Fibroblast of villous mesenchyme (primary cell): ENCODE measurements at regions not wholly inside any gene's neighbourhood (a gene's known extent, or its start where the extent isn't known, plus 50 kb on each side); places are given as distances from the start of the nearest gene placed in this dataset.

Experiments
- DNase-seq: peaks from one replicate; pipeline ENCODE4 v3.0.0-alpha.2; 2010; ENCODE audit warnings: low read depth
- H3K4me3 ChIP-seq: 2 replicates; pipeline ENCODE4 v1.5.1; 2011; ENCODE audit warnings: low read depth, mild to moderate bottlenecking, low read length
- CTCF ChIP-seq: IDR thresholded peaks from 2 replicates; pipeline ENCODE4 v1.5.1; 2012; ENCODE audit warnings: low read depth, mild to moderate bottlenecking, low read length; ENCODE audit not compliant: insufficient read depth

DNA sequence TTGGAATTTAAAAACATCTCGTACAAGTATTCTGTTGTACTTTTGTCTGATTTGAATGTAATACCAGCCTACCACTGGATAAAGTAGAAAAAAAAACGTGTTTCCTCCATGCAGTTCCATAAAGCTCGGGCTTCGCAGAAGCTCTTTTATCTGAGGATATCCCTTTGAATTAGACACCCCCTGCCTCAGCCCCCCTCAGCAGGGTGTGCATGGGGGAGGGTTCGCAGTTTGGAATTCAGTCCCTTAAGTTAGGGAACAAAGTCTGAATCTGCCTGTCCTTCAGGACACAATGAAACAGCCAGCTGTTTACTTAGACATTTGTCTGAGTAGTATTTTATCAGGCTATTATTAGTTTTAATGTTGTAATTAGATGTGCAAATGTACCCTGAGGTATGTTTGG, 234.0 kb upstream of the CAND1 start:
- DNase-seq: no peak
- H3K4me3 ChIP-seq: no peak overlapping the region
- no peak for TF ChIP-seq CTCF

DNA sequence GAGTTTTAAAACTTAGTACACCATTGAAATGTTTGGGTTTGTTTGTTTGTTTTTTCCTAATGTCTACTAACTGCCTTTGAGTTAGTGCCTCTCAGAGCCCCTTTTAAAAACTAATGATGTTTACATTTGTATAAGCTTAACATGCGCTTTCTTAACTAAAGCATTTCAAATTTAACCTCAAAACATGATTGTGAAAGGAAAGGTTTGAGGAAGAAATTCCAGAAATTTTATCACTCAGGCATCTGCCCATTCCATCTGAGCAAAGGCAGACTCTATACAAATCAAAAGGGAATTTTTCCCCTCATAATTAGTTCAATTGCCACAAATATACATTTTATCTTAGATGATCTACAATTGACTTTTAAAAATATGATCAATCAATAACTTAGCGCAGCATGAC, 230.7 kb upstream of the CAND1 start:
- TF ChIP-seq CTCF: no peak
- no peak for DNase-seq
- H3K4me3 ChIP-seq: no peak overlapping the region

DNA sequence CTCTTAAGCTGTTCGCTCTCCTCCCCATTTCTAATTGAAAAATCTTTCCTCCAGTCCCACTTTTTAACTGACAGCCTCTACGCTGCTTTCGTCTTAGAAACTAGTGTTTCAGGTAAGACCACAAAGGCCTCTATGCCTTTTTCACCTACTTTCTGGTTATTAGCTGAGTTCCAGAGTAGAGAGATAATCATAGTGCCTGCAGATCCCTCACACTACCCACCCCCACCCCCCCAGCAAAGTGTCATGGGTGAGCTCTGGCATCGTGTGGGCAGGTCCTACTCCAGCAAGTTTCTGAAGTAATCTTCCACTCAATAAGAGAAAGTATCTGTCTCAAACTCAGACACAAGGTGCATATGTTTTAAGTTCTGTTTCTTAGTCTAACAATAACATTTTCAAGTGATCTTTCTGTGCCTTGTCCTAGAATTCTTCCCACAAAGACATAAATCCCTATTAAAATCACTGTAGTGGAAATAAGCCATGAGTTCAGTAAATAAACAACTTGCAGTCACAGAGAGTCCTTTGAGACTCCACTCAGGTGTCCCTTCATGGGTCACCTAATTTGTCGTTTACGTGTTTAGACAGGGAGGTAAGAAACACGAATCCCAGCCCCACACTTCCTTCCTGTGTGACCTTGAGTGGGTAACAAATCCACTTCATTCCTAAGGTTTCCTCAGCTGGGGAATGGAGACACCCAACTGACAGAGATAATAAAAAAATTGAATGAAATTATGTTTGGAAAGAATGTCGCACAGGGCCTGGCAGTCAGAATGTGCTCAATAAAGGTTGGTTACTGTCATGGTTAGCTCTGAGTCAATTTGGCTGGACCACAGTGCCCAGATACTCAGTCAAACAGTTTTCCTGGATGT, 228.9 kb upstream of the CAND1 start:
- no peak overlapping the region for H3K4me3 ChIP-seq
- no peak for TF ChIP-seq CTCF
- no peak for DNase-seq

DNA sequence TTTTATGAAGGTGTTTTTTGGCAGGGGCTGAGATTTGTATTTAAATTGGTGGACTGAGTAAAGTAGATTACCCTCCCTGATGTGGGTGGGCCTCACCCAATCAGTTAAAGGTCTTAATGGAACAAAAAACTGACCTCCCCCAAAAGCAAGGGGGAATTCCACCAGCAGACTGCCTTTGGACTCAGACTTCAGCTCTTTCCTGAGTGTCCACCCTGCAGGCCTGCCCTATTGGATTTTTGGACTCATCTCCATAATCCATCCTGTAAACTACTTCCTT, 228.4 kb upstream of the CAND1 start:
- H3K4me3 ChIP-seq: no peak overlapping the region
- no peak for DNase-seq
- no peak for TF ChIP-seq CTCF

GRCh38 chr12:67042697-67043131, 226.4 kb upstream of the CAND1 start:
- DNase-seq: peak; percentile 12
- no peak overlapping the region for H3K4me3 ChIP-seq
- no peak for TF ChIP-seq CTCF

- no peak for TF ChIP-seq CTCF
- DNase-seq: no peak
- H3K4me3 ChIP-seq: no peak overlapping the region
These were observed 225.4 kb upstream of the CAND1 start for GRCh38 chr12:67043771-67044170.

- no peak for TF ChIP-seq CTCF
- no peak for DNase-seq
- H3K4me3 ChIP-seq: no peak overlapping the region
These were observed 223.5 kb upstream of the CAND1 start for GRCh38 chr12:67045650-67046049.
